ENCODE measurements at regions not wholly inside any gene's neighbourhood (a gene's known extent, or its start where the extent isn't known, plus 50 kb on each side); places are given as distances from the start of the nearest gene placed in this dataset.

DNA sequence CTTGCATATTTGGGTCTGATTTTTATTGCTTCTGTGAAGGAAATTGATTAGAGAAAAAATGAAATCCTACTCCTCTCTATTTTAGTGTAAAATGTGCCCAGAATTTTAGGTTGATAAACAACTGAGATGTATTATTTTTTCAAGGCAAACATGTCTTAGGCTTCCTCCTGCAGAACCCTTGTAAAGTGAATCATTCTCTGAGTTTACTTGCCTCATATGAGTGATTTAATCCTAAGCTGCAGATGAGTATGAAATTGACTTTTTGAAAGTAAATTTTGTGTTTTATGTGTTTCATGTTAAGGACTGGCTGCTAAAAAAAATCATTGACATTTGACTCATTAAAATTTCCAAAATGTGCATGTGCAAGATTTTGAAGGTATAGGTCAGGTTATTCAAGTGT, 138.5 kb upstream of the PHACTR1 start:
- H3K9me3 Mint-ChIP-seq: no peaks in the 10 kb centered on the region
- H3K27me3 ChIP-seq (ENCODE audit: control insufficient read depth, insufficient read depth, low read length, poor library complexity, severe bottlenecking): no peaks in the 10 kb centered on the region
- H3K36me3 Mint-ChIP-seq (ENCODE audit: low read depth): no peaks in the 10 kb centered on the region
- H3K27ac ChIP-seq (ENCODE audit: low read depth, low read length): no peak overlapping the region
- H3K9ac ChIP-seq (ENCODE audit: extremely low read depth, low read length, poor library complexity, severe bottlenecking): no peak overlapping the region
- H3K4me3 Mint-ChIP-seq: no peak overlapping the region
- no peaks in the 10 kb centered on the region for H3K36me3 ChIP-seq (ENCODE audit: control insufficient read depth, insufficient read depth, low read length)
- no peaks in the 10 kb centered on the region for H3K9me3 ChIP-seq (ENCODE audit: control insufficient read depth, low read length)
- no peak for DNase-seq
- H3K27me3 Mint-ChIP-seq (ENCODE audit: insufficient read depth): no peaks in the 10 kb centered on the region
- peaks cover 4% of the 10 kb centered on the region for H3K4me1 Mint-ChIP-seq
- H3K4me3 ChIP-seq (ENCODE audit: low read length): no peak overlapping the region
- H3K27ac Mint-ChIP-seq: no peak overlapping the region
- TF ChIP-seq CTCF (conservative IDR thresholded peaks at IDR 0.05): no peak
- H3K4me1 ChIP-seq (ENCODE audit: control insufficient read depth, insufficient read depth, low read length): peaks cover 3% of the 10 kb centered on the region

GRCh38 chr6:12578751-12579150, 137.8 kb upstream of the PHACTR1 start:
- DNase-seq: no peak
- WGBS, 2 experiments (ENCODE audit: insufficient coverage in 1 of 2, insufficient read length in 1 of 2): 90 to 93% methylated on average over 2 to 3 of the region's 3 CpGs
- H3K4me3 Mint-ChIP-seq: no peak overlapping the region
- H3K27me3 Mint-ChIP-seq (ENCODE audit: insufficient read depth): no peaks in the 10 kb centered on the region
- Histone ChIP-seq H3K4me3 (ENCODE audit: low read length) (no peak overlapping the region), H3K36me3 (ENCODE audit: control insufficient read depth, insufficient read depth, low read length) (no peaks in the 10 kb centered on the region), H3K9me3 (ENCODE audit: control insufficient read depth, low read length) (no peaks in the 10 kb centered on the region), H3K4me1 (ENCODE audit: control insufficient read depth, insufficient read depth, low read length) (no peaks in the 10 kb centered on the region), H3K9ac (ENCODE audit: extremely low read depth, low read length, poor library complexity, severe bottlenecking) (no peak overlapping the region), H3K27me3 (ENCODE audit: control insufficient read depth, insufficient read depth, low read length, poor library complexity, severe bottlenecking) (no peaks in the 10 kb centered on the region), H3K27ac (ENCODE audit: low read depth, low read length) (no peak overlapping the region)
- H3K36me3 Mint-ChIP-seq (ENCODE audit: low read depth): no peaks in the 10 kb centered on the region
- no peaks in the 10 kb centered on the region for H3K4me1 Mint-ChIP-seq
- H3K9me3 Mint-ChIP-seq: no peaks in the 10 kb centered on the region
- no peak overlapping the region for H3K27ac Mint-ChIP-seq
- no peak for TF ChIP-seq CTCF (conservative IDR thresholded peaks at IDR 0.05)

DNA sequence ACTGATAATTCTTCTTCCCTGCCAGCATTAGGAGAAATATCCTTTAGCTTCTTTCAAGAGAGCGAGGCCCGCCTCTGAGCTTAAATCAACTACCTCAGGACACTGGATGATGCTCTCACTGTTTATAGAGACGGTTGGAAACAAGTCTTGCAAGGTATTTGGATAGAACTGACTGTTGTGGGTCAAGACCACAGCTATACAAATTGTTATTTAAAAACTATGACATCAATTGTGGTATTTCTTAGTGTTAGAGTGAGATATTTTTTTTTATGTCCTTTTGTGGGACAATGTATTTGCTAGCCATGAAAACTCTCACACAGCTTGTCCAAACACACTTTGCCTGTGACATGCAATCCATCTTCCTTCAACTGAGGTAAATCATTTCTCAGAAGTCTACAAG, 136.3 kb upstream of the PHACTR1 start:
- no peaks in the 10 kb centered on the region for H3K4me1 ChIP-seq (ENCODE audit: control insufficient read depth, insufficient read depth, low read length)
- H3K27me3 ChIP-seq (ENCODE audit: control insufficient read depth, insufficient read depth, low read length, poor library complexity, severe bottlenecking): no peaks in the 10 kb centered on the region
- no peak overlapping the region for H3K27ac Mint-ChIP-seq
- no peak overlapping the region for H3K27ac ChIP-seq (ENCODE audit: low read depth, low read length)
- WGBS, 2 experiments (ENCODE audit: insufficient coverage in 1 of 2, insufficient read length in 1 of 2): 95% methylated on average over 3 of the region's 3 CpGs; no CpG with 5 or more reads in 1 of the 2 experiments
- H3K36me3 ChIP-seq (ENCODE audit: control insufficient read depth, insufficient read depth, low read length): no peaks in the 10 kb centered on the region
- no peak for TF ChIP-seq CTCF (conservative IDR thresholded peaks at IDR 0.05)
- peaks cover 4% of the 10 kb centered on the region for H3K4me1 Mint-ChIP-seq
- no peaks in the 10 kb centered on the region for H3K36me3 Mint-ChIP-seq (ENCODE audit: low read depth)
- DNase-seq: no peak
- no peak overlapping the region for H3K4me3 Mint-ChIP-seq
- no peak overlapping the region for H3K9ac ChIP-seq (ENCODE audit: extremely low read depth, low read length, poor library complexity, severe bottlenecking)
- H3K4me3 ChIP-seq (ENCODE audit: low read length): no peak overlapping the region
- no peaks in the 10 kb centered on the region for H3K27me3 Mint-ChIP-seq (ENCODE audit: insufficient read depth)
- H3K9me3 ChIP-seq (ENCODE audit: control insufficient read depth, low read length): no peaks in the 10 kb centered on the region
- H3K9me3 Mint-ChIP-seq: no peaks in the 10 kb centered on the region
